Pancreas (tissue), 10 donors: ENCODE measurements at regions not wholly inside any gene's neighbourhood (a gene's known extent, or its start where the extent isn't known, plus 50 kb on each side); places are given as distances from the start of the nearest gene placed in this dataset.
"Not testable (repeated sequence)": the region's sequence is repeated elsewhere in the genome, so short reads cannot be mapped to it uniquely, and the experiment has no call there.

Source experiments
- ATAC-seq, 4 donors: fragments of 200-7000 bp; cut with Tn5 transposase; one replicate each; pipeline versions ENCODE4 v1.8.0 to v1.9.1; 2020; ENCODE audit warnings: mild to moderate bottlenecking in 4 of 4, moderate library complexity in 4 of 4
- DNase-seq, 6 donors: peaks; one replicate each; pipeline ENCODE4 v3.0.0-alpha.2; 2020
- FAIRE-seq: peaks from 2 replicates; lab custom pipeline; 2012; peaks lifted over from hg19 to GRCh38; lab: Jason Lieb, UNC
- H3K27ac ChIP-seq, 4 donors: fragments of 200-600 bp; sonication (generic); 1 replicate in 3 of 4; 2 replicates in 1 of 4; pipeline versions ENCODE4 v1.5.0 to v1.8.0; 2020
- H3K27me3 ChIP-seq, 4 donors: fragments of 200-600 bp; one replicate each; pipeline ENCODE4 v1.8.0; 2021
- H3K36me3 ChIP-seq, 3 donors: fragments of 200-600 bp; sonication (generic) in 1 of 3; one replicate each; pipeline versions ENCODE4 v1.5.0 to v1.8.0; 2020 to 2021
- H3K4me1 ChIP-seq, 3 donors: fragments of 200-600 bp; one replicate each; pipeline ENCODE4 v1.8.0; 2021
- H3K4me3 ChIP-seq, 4 donors: fragments of 200-600 bp; sonication (generic) in 2 of 4; one replicate each; pipeline versions ENCODE4 v1.5.0 to v1.8.0; 2020 to 2021
- H3K9me3 ChIP-seq, 4 donors: fragments of 200-600 bp; one replicate each; pipeline ENCODE4 v1.8.0; 2021
- WGBS, 2 donors: extraction: QIAGEN DNeasy Blood & Tissue Kit; methylation state at CpG; one replicate each; pipeline ENCODE4 v1.1.7; 2013; 5-methylcytosine and 5-hydroxymethylcytosine counted together
- intact Hi-C, 3 donors: fragments of 100-400 bp; cut with DNase I; formaldehyde crosslinking; loops; one replicate each; pipeline versions ENCODE4 v1.11.1 to v1.14.2; 2022
- TF ChIP-seq, protein P1 (sequence below), 4 donors: fragments of 200-600 bp; sonication (generic) in 3 of 4; IDR thresholded peaks; one replicate each; pipeline versions ENCODE4 v1.5.0 to v1.8.0; 2021; ENCODE audit warnings: antibody characterized with exemption in 4 of 4
- donor health status: healthy with polysubstance abuse.
- donor health status: DM: no; HTN: no; CAD: no; lungs with moderate emphysema.
- donor health status: DM: no; HTN: no; CAD: no.
- donor health status: control.
- donor health status: control.
- donor health status: Bipolar disorder and iron deficiency.
- donor health status: DM: yes; HTN: yes; CAD: no.
- donor health status: DM: no; HTN: no; CAD: no.
- donor health status: DM: no; HTN: no; CAD: no.
- donor health status: DM: yes; HTN: yes; CAD: no.

DNA sequence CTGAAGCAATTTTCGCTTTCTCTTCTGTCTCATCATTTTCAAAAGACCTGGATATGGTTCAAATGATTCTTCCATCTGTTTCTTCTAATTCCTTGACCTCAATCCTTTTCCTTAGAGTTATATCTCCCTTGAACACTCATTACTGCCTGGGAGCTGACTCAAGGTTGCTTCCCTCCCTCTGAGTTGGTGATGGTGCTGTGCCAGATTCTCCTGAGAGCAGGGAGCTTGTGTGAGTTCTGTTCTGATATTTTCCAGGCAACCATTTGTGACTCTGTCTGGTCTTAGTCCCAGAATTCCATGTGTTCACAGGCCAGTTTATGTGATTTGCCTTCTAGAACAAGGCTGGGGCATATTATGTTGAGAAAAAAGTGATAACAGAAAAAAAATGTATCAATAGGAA is 505.1 kb upstream of the SYT1 start:
- Histone ChIP-seq H3K36me3 (no peaks in the 10 kb centered on the region), H3K4me1 (no peaks in the 10 kb centered on the region), H3K4me3 (no peak overlapping the region), H3K27ac (no peak overlapping the region), H3K27me3 (no peaks in the 10 kb centered on the region), H3K9me3 (no peaks in the 10 kb centered on the region)
- intact Hi-C loops, result no loop called here
- TF ChIP-seq, protein P1, sequence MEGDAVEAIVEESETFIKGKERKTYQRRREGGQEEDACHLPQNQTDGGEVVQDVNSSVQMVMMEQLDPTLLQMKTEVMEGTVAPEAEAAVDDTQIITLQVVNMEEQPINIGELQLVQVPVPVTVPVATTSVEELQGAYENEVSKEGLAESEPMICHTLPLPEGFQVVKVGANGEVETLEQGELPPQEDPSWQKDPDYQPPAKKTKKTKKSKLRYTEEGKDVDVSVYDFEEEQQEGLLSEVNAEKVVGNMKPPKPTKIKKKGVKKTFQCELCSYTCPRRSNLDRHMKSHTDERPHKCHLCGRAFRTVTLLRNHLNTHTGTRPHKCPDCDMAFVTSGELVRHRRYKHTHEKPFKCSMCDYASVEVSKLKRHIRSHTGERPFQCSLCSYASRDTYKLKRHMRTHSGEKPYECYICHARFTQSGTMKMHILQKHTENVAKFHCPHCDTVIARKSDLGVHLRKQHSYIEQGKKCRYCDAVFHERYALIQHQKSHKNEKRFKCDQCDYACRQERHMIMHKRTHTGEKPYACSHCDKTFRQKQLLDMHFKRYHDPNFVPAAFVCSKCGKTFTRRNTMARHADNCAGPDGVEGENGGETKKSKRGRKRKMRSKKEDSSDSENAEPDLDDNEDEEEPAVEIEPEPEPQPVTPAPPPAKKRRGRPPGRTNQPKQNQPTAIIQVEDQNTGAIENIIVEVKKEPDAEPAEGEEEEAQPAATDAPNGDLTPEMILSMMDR (IDR thresholded peaks at IDR 0.05), result no peak
- peak in 1 of 4 donors; percentile 37 for ATAC-seq
- WGBS, 2 donors, result 39 to 44% methylated on average over 1 of the region's 1 CpG
- FAIRE-seq, result no peak
- DNase-seq, result no peak

DNA sequence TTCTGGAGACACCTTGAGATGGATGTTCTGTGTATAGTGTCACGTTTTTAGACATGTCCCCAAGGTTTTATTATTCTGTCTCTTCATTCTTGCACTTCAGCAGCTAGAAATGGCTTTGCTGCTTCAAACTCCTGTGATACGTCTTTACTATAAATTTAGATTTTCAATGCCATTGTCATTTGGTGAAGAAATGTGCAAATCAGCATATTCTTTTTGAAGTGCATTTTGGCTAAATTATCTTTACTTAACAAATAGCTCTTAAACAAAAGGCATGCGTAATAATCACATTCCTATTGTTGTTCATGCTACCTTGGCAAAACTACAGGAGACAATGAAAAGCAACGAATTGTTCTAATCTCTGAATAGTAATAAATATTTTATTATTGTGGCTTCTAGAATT is 502.9 kb upstream of the SYT1 start:
- no peaks in the 10 kb centered on the region for H3K9me3 ChIP-seq
- H3K27me3 ChIP-seq, result no peaks in the 10 kb centered on the region
- 34 to 69% methylated on average over 4 of the region's 4 CpGs for WGBS, 2 donors
- H3K4me3 ChIP-seq, result no peak overlapping the region
- TF ChIP-seq, protein P1 (IDR thresholded peaks at IDR 0.05), result no peak
- DNase-seq (no peak), FAIRE-seq (no peak), ATAC-seq (no peak)
- H3K27ac ChIP-seq, result no peak overlapping the region
- intact Hi-C loops, result no loop called here
- no peaks in the 10 kb centered on the region for H3K36me3 ChIP-seq
- no peaks in the 10 kb centered on the region for H3K4me1 ChIP-seq

DNA sequence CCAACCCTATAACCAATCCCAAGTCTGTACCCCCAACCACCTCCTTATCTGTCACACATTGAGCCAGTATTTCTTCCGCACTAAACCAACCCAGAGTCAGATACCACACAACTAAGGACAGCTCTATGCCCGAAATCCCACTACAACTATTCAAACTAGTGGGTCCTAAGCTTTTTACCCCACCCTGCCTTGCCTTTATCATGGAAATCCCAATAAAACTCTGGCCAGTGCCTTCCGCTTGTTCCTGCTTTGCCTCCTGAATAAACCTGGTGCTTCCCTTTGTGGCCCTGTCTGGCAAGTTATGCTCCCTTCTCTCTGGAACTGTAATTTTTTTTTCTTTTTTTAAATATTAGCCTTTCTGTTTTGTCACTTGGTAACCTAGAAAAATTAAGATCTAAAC is 493.3 kb upstream of the SYT1 start:
- ATAC-seq (no peak), DNase-seq (no peak), FAIRE-seq (no peak)
- no peaks in the 10 kb centered on the region for H3K27me3 ChIP-seq
- no peak overlapping the region for H3K27ac ChIP-seq
- TF ChIP-seq, protein P1 (IDR thresholded peaks at IDR 0.05), result no peak
- H3K36me3 ChIP-seq, result no peaks in the 10 kb centered on the region
- H3K4me3 ChIP-seq, result no peak overlapping the region
- intact Hi-C loops, result no loop called here
- no peaks in the 10 kb centered on the region for H3K4me1 ChIP-seq
- H3K9me3 ChIP-seq, result no peaks in the 10 kb centered on the region
- WGBS, 2 donors, result 70 to 87% methylated on average over 3 of the region's 3 CpGs

DNA sequence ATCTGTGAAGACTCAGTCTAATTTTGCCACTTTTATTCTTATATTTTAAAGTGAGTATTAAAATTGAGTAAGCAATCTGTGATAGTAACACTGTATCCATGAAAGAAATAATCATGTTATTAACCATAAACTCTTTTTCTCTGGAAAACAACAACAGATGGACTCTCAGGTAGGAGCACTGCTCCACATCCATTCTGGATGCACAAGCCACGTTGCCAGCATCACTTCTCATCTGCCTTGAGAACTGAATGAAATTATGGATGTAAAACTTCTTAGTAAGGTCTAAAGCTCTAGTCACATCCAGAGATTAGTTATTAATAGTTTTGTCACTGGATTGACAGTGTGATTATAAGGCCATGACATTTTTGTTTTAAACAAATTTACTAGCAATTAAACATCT is 489.1 kb upstream of the SYT1 start:
- Histone ChIP-seq H3K27ac (no peak overlapping the region), H3K27me3 (no peaks in the 10 kb centered on the region), H3K4me3 (no peak overlapping the region), H3K9me3 (no peaks in the 10 kb centered on the region), H3K4me1 (no peaks in the 10 kb centered on the region), H3K36me3 (no peaks in the 10 kb centered on the region)
- TF ChIP-seq, protein P1 (IDR thresholded peaks at IDR 0.05), result no peak
- FAIRE-seq (no peak), DNase-seq (no peak), ATAC-seq (no peak)
- intact Hi-C loops, result no loop called here
- 44 to 52% methylated on average over 1 of the region's 1 CpG for WGBS, 2 donors

DNA sequence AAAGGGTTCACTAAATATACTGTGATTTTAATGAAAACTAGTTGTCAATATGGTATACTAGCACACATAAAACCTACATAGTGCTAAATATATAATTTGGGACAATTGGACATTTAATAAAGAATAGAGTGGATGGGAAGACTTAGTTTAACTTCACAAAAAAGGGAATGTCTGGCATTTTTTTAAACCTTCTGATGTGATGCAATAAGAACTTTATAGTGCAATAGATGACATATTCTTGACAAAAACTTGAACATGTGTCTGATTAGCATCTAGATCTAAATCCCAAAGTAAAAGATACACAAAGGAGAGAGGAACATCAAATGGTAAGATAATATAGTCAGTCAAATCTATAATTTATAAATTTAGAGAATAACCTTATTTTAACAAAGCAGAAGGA is 488.3 kb upstream of the SYT1 start:
- DNase-seq, result no peak
- no peak for FAIRE-seq
- no peak for ATAC-seq
- no peak overlapping the region for H3K4me3 ChIP-seq
- H3K27ac ChIP-seq, result no peak overlapping the region
- intact Hi-C loops, result no loop called here
- TF ChIP-seq, protein P1 (IDR thresholded peaks at IDR 0.05), result no peak
- H3K9me3 ChIP-seq, result no peaks in the 10 kb centered on the region
- no peaks in the 10 kb centered on the region for H3K27me3 ChIP-seq
- H3K4me1 ChIP-seq, result no peaks in the 10 kb centered on the region
- no peaks in the 10 kb centered on the region for H3K36me3 ChIP-seq

DNA sequence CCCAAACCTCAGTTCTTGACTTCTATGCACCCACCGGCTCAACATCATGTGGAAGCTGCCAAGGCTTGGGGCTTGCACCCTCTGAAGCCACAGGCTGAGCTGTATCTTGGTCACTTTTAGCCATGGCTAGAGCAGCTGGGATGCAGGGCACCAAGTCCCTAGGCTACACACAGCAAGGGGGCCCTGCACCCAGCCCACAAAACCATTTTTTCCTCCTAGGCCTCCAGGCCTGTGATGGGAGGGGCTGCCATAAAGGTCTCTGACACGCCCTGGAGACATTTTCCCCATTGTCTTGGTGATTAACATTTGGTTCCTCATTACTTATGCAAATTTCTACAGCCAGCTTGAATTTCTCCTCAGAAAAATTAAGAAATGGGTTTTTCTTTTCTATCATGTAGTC is 485.5 kb upstream of the SYT1 start:
- FAIRE-seq, DNase-seq: not testable (repeated sequence)
- 49% methylated on average over 2 of the region's 2 CpGs for WGBS, 2 donors

More for the DNA sequence above, 485.5 kb upstream of the SYT1 start:
- H3K4me1 ChIP-seq, ATAC-seq, H3K9me3 ChIP-seq, intact Hi-C loops, H3K36me3 ChIP-seq, H3K27ac ChIP-seq, H3K27me3 ChIP-seq, H3K4me3 ChIP-seq: not testable (repeated sequence)
